ENCODE measurements at regions not wholly inside any gene's neighbourhood (a gene's known extent, or its start where the extent isn't known, plus 50 kb on each side); places are given as distances from the start of the nearest gene placed in this dataset.

DNA sequence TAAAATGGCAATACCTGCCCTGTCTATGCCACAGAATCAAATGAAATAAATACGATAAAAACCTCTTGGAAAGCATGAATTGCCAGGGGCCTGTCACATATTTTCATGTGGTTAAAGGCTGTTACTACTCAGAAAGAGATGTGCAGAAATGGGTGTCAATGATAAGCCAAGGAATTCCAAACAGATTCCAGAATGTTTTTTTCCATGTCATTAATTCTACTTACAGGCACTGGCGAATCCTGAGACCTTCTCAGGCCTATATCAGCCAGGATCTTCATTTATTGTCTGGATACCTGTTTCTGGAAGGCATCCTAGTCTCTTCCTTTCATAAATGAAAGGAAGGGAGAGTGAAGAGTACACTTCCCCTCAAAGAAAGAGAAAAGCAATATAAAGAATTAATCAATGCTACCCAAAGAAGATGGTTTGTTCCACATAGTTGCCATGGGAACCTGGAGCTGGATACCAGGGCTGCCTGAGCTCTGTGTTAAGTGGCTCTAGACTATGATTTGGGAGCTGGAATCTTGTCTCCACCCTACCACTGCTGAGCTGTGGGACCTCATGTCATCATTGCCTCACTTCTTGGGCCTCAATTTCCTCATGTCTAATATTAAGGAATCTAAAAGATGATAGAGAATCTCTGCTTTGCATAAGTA, 335.1 kb upstream of the SKOR2 start:
- TF ChIP-seq, protein P1, sequence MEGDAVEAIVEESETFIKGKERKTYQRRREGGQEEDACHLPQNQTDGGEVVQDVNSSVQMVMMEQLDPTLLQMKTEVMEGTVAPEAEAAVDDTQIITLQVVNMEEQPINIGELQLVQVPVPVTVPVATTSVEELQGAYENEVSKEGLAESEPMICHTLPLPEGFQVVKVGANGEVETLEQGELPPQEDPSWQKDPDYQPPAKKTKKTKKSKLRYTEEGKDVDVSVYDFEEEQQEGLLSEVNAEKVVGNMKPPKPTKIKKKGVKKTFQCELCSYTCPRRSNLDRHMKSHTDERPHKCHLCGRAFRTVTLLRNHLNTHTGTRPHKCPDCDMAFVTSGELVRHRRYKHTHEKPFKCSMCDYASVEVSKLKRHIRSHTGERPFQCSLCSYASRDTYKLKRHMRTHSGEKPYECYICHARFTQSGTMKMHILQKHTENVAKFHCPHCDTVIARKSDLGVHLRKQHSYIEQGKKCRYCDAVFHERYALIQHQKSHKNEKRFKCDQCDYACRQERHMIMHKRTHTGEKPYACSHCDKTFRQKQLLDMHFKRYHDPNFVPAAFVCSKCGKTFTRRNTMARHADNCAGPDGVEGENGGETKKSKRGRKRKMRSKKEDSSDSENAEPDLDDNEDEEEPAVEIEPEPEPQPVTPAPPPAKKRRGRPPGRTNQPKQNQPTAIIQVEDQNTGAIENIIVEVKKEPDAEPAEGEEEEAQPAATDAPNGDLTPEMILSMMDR (conservative IDR thresholded peaks at IDR 0.05): no peak
- TF ChIP-seq ZFX (IDR thresholded peaks at IDR 0.05): no peak
